Neuronal stem cell (in vitro differentiated cells): ENCODE measurements at regions not wholly inside any gene's neighbourhood (a gene's known extent, or its start where the extent isn't known, plus 50 kb on each side); places are given as distances from the start of the nearest gene placed in this dataset.
"Not testable (repeated sequence)": the region's sequence is repeated elsewhere in the genome, so short reads cannot be mapped to it uniquely, and the experiment has no call there.

Experiments
- DNase-seq: peaks from one replicate; pipeline ENCODE4 v3.0.0-alpha.2; 2013; ENCODE audit warnings: low spot score
- H2AFZ ChIP-seq: one replicate; pipeline ENCODE4 v1.6.1; 2013; ENCODE audit warnings: mild to moderate bottlenecking, low read length, inconsistent platforms
- H2AK5ac ChIP-seq: 2 replicates; pipeline ENCODE4 v1.6.1; 2013; ENCODE audit warnings: low read depth, mild to moderate bottlenecking, inconsistent platforms, low read length, moderate library complexity, mixed read lengths
- H2BK120ac ChIP-seq: 2 replicates; pipeline ENCODE4 v1.6.1; 2013; ENCODE audit warnings: low read depth, mild to moderate bottlenecking, inconsistent platforms, low read length, moderate library complexity, mixed read lengths
- H2BK12ac ChIP-seq: one replicate; pipeline ENCODE4 v1.6.1; 2013; ENCODE audit warnings: low read length, inconsistent platforms
- H2BK15ac ChIP-seq: 2 replicates; pipeline ENCODE4 v1.6.1; 2013; ENCODE audit warnings: mild to moderate bottlenecking, low read length, inconsistent platforms, mixed read lengths
- H2BK5ac ChIP-seq: one replicate; pipeline ENCODE4 v1.6.1; 2013; ENCODE audit warnings: inconsistent platforms, mild to moderate bottlenecking, low read length, moderate library complexity
- H3K14ac ChIP-seq: one replicate; pipeline ENCODE4 v1.6.1; 2013; ENCODE audit warnings: low read length, inconsistent platforms
- H3K18ac ChIP-seq: 2 replicates; pipeline ENCODE4 v1.6.1; 2013; ENCODE audit warnings: low read length, inconsistent platforms
- H3K23ac ChIP-seq: 2 replicates; pipeline ENCODE4 v1.6.1; 2013; ENCODE audit warnings: low read depth, mild to moderate bottlenecking, mixed read lengths, low read length, inconsistent platforms; ENCODE audit not compliant: poor library complexity
- H3K27ac ChIP-seq: replicated peaks from 3 replicates; pipeline ENCODE4 v1.5.1; 2013; ENCODE audit warnings: low read length, inconsistent platforms
- H3K27me3 ChIP-seq, 3 experiments: 2 replicates each; pipeline ENCODE4 v1.6.1; 2013; ENCODE audit warnings: low read length in 3 of 3, mild to moderate bottlenecking in 2 of 3, inconsistent platforms in 1 of 3, low read depth in 1 of 3, mixed read lengths in 1 of 3, moderate library complexity in 1 of 3; ENCODE audit not compliant: control insufficient read depth in 3 of 3, insufficient read depth in 3 of 3
- H3K36me3 ChIP-seq, 2 donors: replicated peaks in 1 of 2; 2 replicates each; pipeline ENCODE4 v1.6.1; 2013; ENCODE audit warnings: low read length in 2 of 2; ENCODE audit not compliant: control insufficient read depth in 2 of 2, insufficient read depth in 2 of 2
- H3K4ac ChIP-seq: 2 replicates; pipeline ENCODE4 v1.6.1; 2013; ENCODE audit warnings: inconsistent platforms, mild to moderate bottlenecking, low read length, moderate library complexity
- H3K4me1 ChIP-seq, 2 donors: 1 replicate in 1 of 2; 2 replicates in 1 of 2; pipeline ENCODE4 v1.6.1; 2013; ENCODE audit warnings: low read length in 2 of 2, low read depth in 1 of 2; ENCODE audit not compliant: control insufficient read depth in 2 of 2, insufficient read depth in 1 of 2
- H3K4me2 ChIP-seq: one replicate; pipeline ENCODE4 v1.6.1; 2013; ENCODE audit warnings: mild to moderate bottlenecking, low read length, inconsistent platforms; ENCODE audit not compliant: insufficient read depth, poor library complexity, severe bottlenecking
- H3K4me3 ChIP-seq, 2 donors: 2 replicates each; pipeline ENCODE4 v1.5.1; 2013; ENCODE audit warnings: low read length in 2 of 2, mild to moderate bottlenecking in 2 of 2, inconsistent platforms in 1 of 2, moderate library complexity in 1 of 2
- H3K79me1 ChIP-seq: one replicate; pipeline ENCODE4 v1.6.1; 2013; ENCODE audit warnings: low read depth, mild to moderate bottlenecking, inconsistent platforms, low read length, moderate library complexity
- H3K9ac ChIP-seq: one replicate; pipeline ENCODE4 v1.6.1; 2013; ENCODE audit warnings: mild to moderate bottlenecking, low read depth, low read length, inconsistent platforms; ENCODE audit not compliant: poor library complexity
- H3K9me3 ChIP-seq, 2 donors: replicated peaks in 1 of 2; 2 replicates each; pipeline versions ENCODE3 to v1.6.1; 2013; ENCODE audit warnings: low read length in 2 of 2, mild to moderate bottlenecking in 2 of 2, inconsistent platforms in 1 of 2, low read depth in 1 of 2, mixed read lengths in 1 of 2, moderate library complexity in 1 of 2; ENCODE audit not compliant: control insufficient read depth in 2 of 2, insufficient read depth in 1 of 2
- H4K8ac ChIP-seq: one replicate; pipeline ENCODE4 v1.6.1; 2013; ENCODE audit warnings: low read depth, mild to moderate bottlenecking, inconsistent platforms, low read length, moderate library complexity
- H4K91ac ChIP-seq: one replicate; pipeline ENCODE4 v1.6.1; 2013; ENCODE audit warnings: low read length, low read depth, mild to moderate bottlenecking, inconsistent platforms; ENCODE audit not compliant: poor library complexity
- WGBS, 2 donors: extraction: QIAGEN DNeasy Blood & Tissue Kit; methylation state at CpG; one replicate each; pipeline ENCODE4 v1.1.7; 2013; ENCODE audit warnings: missing lambda C conversion rate in 2 of 2, mixed read lengths in 1 of 2; ENCODE audit not compliant: insufficient read length in 2 of 2, insufficient replicate concordance in 1 of 2; ENCODE audit errors: extremely low coverage in 2 of 2; 5-methylcytosine and 5-hydroxymethylcytosine counted together

DNA sequence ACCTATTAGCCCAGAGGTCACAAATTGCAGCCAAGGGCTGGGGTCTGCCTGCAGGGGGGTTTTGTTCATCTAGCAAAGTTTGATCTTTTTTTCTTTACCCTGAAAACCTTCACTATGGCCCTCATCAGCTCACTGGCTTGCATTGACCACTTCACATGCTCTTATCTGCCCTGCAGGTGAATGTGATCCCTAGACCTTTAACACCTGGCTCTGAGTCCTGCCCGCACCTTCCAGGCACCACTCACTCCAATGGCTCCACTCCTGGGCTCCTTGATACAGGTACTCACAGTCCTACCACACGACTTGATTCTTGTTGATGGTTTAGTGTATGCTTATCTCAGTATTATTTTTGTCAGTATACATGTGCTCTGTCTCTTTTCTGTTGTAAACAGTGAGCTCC, 92.5 kb downstream of the FEM1C start:
- Histone ChIP-seq H3K27ac (no peak overlapping the region), H3K23ac (no peak overlapping the region), H2BK120ac (no peak overlapping the region), H3K79me1 (no peaks in the 10 kb centered on the region), H4K8ac (no peak overlapping the region), H3K14ac (no peak overlapping the region), H3K9me3 (no peaks in the 10 kb centered on the region), H3K4ac (no peak overlapping the region), H3K18ac (no peak overlapping the region), H3K9ac (no peak overlapping the region), H2BK15ac (peak overlapping the region; percentile 69), H4K91ac (no peak overlapping the region), H3K36me3 (no peaks in the 10 kb centered on the region), H2AK5ac (peak overlapping the region; percentile 15), H2AFZ (no peak overlapping the region), H3K4me2 (no peak overlapping the region), H3K4me3 (no peak overlapping the region), H2BK12ac (no peak overlapping the region), H3K4me1 (peaks cover 0 to 10% of the 10 kb centered on the region in 2 donors), H3K27me3 (peaks cover 0 to 3% (median 0%) of the 10 kb centered on the region in 3 experiments), H2BK5ac (no peak overlapping the region)
- WGBS, 2 donors, result no CpG with 5 or more reads among the region's 2 CpGs
- DNase-seq, result no peak

DNA sequence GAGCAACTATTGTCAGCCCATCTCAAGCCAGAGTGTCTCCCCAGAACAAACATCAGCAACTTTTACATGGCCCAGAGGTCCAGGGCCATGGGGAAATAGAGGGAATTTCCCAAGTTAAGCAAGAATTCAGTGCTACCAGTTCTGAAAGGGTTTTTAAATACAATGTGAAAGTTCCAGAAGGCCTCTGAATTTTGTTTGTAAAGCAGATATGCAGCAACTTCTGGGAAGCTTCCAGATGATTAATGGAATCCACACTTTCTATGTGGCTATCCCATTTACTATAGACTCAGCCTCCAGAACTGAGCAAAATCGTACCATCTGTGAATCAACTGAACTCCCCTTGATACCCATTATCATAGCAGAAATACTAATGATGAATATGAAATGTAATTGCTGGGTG, 93.8 kb downstream of the FEM1C start:
- no peak overlapping the region for H4K91ac ChIP-seq
- H3K23ac ChIP-seq, result no peak overlapping the region
- no peak overlapping the region for H2BK120ac ChIP-seq
- no peak overlapping the region for H3K4me3 ChIP-seq
- no peak for DNase-seq
- peaks cover 0 to 10% of the 10 kb centered on the region in 2 donors for H3K4me1 ChIP-seq
- H3K9me3 ChIP-seq, result no peaks in the 10 kb centered on the region
- no peak overlapping the region for H2AFZ ChIP-seq
- no peak overlapping the region for H2AK5ac ChIP-seq
- H3K4me2 ChIP-seq, result no peak overlapping the region
- H2BK5ac ChIP-seq, result no peak overlapping the region
- no peak overlapping the region for H2BK12ac ChIP-seq
- H3K18ac ChIP-seq, result no peak overlapping the region
- H3K79me1 ChIP-seq, result no peaks in the 10 kb centered on the region
- H4K8ac ChIP-seq, result no peak overlapping the region
- H3K27ac ChIP-seq, result peak overlapping the region; percentile 2
- peaks cover 0 to 3% (median 0%) of the 10 kb centered on the region in 3 experiments for H3K27me3 ChIP-seq
- H3K36me3 ChIP-seq, result no peaks in the 10 kb centered on the region
- no peak overlapping the region for H3K4ac ChIP-seq
- no CpG with 5 or more reads among the region's 1 CpG for WGBS, 2 donors
- no peak overlapping the region for H3K9ac ChIP-seq
- no peak overlapping the region for H2BK15ac ChIP-seq
- no peak overlapping the region for H3K14ac ChIP-seq

DNA sequence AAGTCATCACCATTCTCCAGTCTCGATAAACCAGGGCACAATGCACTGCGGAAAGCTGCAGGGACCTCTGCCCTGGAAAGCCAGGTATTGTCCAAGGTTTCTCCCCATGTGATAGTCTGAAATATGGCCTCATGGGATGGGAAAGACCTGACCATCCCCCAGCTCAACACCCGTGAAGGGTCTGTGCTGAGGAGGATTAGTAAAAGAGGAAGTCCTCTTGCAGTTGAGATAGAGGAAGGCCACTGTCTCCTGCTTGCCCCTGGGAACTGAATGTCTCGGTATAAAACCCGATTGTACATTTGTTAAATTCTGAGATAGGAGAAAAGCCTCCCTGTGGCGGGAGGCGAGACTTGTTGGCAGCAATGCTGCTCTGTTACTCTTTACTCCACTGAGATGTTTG, 95.9 kb downstream of the FEM1C start:
- H4K91ac ChIP-seq, H2AFZ ChIP-seq, H4K8ac ChIP-seq, H2BK120ac ChIP-seq, H2BK12ac ChIP-seq, H3K23ac ChIP-seq, DNase-seq, H3K18ac ChIP-seq, H3K14ac ChIP-seq, H3K4me3 ChIP-seq, H3K9ac ChIP-seq, H2BK15ac ChIP-seq, H3K4me2 ChIP-seq, H3K27ac ChIP-seq, H3K27me3 ChIP-seq, H3K79me1 ChIP-seq, H2BK5ac ChIP-seq, H3K36me3 ChIP-seq, H3K9me3 ChIP-seq, H3K4ac ChIP-seq, H2AK5ac ChIP-seq: not testable (repeated sequence)
- WGBS, 2 donors, result no CpG with 5 or more reads among the region's 7 CpGs
- peaks cover 0 to 10% of the 10 kb centered on the region in 2 donors for H3K4me1 ChIP-seq

DNA sequence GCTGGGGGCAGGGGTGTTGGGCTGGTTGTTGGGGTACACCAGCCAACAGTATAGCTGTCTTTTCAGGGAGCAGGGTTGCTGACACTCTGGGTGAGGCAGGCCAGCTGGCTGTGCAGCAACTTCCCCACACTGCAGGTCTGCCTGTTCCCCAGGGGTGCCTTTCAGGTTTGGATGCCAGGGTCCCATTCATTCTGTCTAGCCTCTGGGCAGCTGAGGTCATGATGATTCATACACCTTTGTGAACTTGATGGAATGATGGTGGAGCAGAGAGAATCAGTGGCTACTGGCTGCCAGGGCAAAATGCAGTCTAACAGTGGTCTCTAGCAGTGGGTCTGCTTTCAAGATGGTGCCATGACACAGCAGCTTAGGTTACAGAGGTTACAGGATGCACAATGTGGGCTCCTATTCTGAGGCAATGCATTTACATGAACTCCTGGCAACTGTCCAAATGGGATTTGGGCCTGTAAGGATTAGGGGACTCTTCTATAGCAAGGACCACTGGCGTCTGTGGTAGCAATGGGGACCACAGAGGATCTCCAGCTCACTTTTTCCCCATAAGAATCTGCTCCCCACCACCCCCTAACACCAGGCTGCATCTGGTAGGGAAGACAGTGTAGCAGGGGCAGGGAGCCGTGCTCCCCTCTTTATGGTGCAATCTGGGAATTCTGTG, 103.7 kb downstream of the FEM1C start:
- no peak overlapping the region for H2BK15ac ChIP-seq
- peaks cover 0 to 11% of the 10 kb centered on the region in 2 donors for H3K9me3 ChIP-seq
- H3K18ac ChIP-seq, result no peak overlapping the region
- H2BK5ac ChIP-seq, result no peak overlapping the region
- no peak overlapping the region for H2AFZ ChIP-seq
- no peak overlapping the region for H3K4ac ChIP-seq
- DNase-seq, result no peak
- H3K27ac ChIP-seq, result no peak overlapping the region
- H3K36me3 ChIP-seq, result no peaks in the 10 kb centered on the region
- H3K79me1 ChIP-seq, result no peaks in the 10 kb centered on the region
- H3K27me3 ChIP-seq, result no peaks in the 10 kb centered on the region
- H4K8ac ChIP-seq, result no peak overlapping the region
- H2BK120ac ChIP-seq, result no peak overlapping the region
- H2AK5ac ChIP-seq, result no peak overlapping the region
- H3K14ac ChIP-seq, result no peak overlapping the region
- peak overlapping the region; percentile 84 for H2BK12ac ChIP-seq
- H4K91ac ChIP-seq, result peak overlapping the region; percentile 30
- H3K23ac ChIP-seq, result no peak overlapping the region
- H3K4me3 ChIP-seq, result peak overlapping the region in 1 of 2 donors; percentile 59
- H3K4me1 ChIP-seq, result no peaks in the 10 kb centered on the region
- no peak overlapping the region for H3K4me2 ChIP-seq
- WGBS, 2 donors, result no CpG with 5 or more reads among the region's 2 CpGs
- no peak overlapping the region for H3K9ac ChIP-seq
